ENCODE measurements at regions not wholly inside any gene's neighbourhood (a gene's known extent, or its start where the extent isn't known, plus 50 kb on each side); places are given as distances from the start of the nearest gene placed in this dataset.

DNA sequence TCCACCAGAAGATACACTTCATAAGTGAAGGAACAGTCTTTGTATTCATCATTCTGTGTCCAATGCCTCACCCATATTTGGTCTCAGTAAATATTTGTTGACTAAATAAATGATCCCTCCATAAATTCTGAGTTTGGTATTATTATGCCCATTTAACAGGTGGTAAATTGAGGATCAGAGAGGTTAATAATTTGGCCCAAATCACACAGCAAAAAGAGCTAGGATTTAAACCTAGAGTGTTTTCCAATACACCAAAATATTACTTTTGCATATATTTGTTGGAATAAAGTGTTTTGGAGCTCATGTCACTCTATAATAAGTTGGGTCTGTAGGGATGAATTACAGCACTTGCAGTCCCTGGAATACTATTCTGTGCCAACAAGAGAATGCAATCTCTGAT is 470.3 kb downstream of the ARHGEF28 start:
- Histone ChIP-seq H3K4me2 (ENCODE audit: low read length) (no peak overlapping the region), H3K79me2 (ENCODE audit: insufficient read depth, low read length) (no peaks in the 10 kb centered on the region), H3K9me3 (ENCODE audit: control insufficient read depth in 1 of 2, insufficient read depth in 1 of 2, low read depth in 1 of 2, low read length in 2 of 2) (no peaks in the 10 kb centered on the region), H3K27ac (ENCODE audit: low read depth, low read length) (no peak overlapping the region), H3K9ac (ENCODE audit: low read length) (no peak overlapping the region), H3K4me1 (ENCODE audit: control insufficient read depth in 1 of 2, insufficient read depth in 2 of 2, low read length in 2 of 2) (no peaks in the 10 kb centered on the region), H3K9me2 (ENCODE audit: insufficient read depth) (no peaks in the 10 kb centered on the region), H3K36me3 (ENCODE audit: control insufficient read depth in 1 of 2, insufficient read depth in 2 of 2, low read length in 2 of 2) (no peaks in the 10 kb centered on the region), H3K27me3 (ENCODE audit: insufficient read depth, low read length) (no peaks in the 10 kb centered on the region), H3K4me3 (replicated peaks in 1 of 2; ENCODE audit: low read depth in 1 of 2, low read length in 2 of 2) (no peak overlapping the region), H2AFZ (ENCODE audit: low read depth, low read length, poor library complexity, severe bottlenecking) (no peak overlapping the region), H4K20me1 (ENCODE audit: insufficient read depth) (no peaks in the 10 kb centered on the region)
- ChIA-PET CTCF (no interaction called here), POLR2A (no interaction called here), RAD21 (ENCODE audit: low non-redundant PET in 1 of 2, low total read pairs in 2 of 2, uncharacterized antibody in 2 of 2, unreplicated experiment in 2 of 2) (no interaction called here)
- ATAC-seq, result no peak
- DNase-seq (ENCODE audit: low read depth, low spot score), result no peak
- BruUV-seq (replicated peaks), result no TSS peak
- TF ChIP-seq, protein P1, sequence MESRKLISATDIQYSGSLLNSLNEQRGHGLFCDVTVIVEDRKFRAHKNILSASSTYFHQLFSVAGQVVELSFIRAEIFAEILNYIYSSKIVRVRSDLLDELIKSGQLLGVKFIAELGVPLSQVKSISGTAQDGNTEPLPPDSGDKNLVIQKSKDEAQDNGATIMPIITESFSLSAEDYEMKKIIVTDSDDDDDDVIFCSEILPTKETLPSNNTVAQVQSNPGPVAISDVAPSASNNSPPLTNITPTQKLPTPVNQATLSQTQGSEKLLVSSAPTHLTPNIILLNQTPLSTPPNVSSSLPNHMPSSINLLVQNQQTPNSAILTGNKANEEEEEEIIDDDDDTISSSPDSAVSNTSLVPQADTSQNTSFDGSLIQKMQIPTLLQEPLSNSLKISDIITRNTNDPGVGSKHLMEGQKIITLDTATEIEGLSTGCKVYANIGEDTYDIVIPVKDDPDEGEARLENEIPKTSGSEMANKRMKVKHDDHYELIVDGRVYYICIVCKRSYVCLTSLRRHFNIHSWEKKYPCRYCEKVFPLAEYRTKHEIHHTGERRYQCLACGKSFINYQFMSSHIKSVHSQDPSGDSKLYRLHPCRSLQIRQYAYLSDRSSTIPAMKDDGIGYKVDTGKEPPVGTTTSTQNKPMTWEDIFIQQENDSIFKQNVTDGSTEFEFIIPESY (IDR thresholded peaks at IDR 0.05; ENCODE audit: extremely low read depth, insufficient replicate concordance, low read length), result no peak
- TF ChIP-seq CBX3 (IDR thresholded peaks at IDR 0.05; ENCODE audit: low read depth) (no peak), YY1 (IDR thresholded peaks at IDR 0.05; ENCODE audit: extremely low read depth, insufficient replicate concordance, low read depth, low read length) (no peak)
- intact Hi-C loops (cut with micrococcal nuclease), result no loop called here

DNA sequence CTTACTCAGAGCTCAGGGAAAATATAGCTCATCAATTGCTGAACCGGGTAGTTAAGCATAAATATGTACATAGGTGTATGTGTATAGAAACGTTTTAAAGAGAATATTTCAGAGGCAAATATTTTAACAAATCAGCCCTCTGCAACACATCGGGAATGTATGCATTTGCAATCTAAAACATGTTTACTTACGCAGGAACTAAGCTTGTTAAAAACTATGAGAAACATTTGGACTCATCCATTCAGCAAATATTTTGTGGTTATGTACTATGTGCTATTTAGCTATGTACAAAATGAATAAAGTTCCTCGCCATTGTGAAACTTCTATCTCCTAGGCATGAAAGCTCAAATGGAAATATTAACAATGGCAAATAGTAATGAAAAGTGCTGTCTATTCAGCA is 469.9 kb downstream of the ARHGEF28 start:
- H3K4me1 ChIP-seq (ENCODE audit: control insufficient read depth in 1 of 2, insufficient read depth in 2 of 2, low read length in 2 of 2), result no peaks in the 10 kb centered on the region
- H3K9me2 ChIP-seq (ENCODE audit: insufficient read depth), result no peaks in the 10 kb centered on the region
- DNase-seq (ENCODE audit: low read depth, low spot score) (no peak), ATAC-seq (no peak)
- H3K9ac ChIP-seq (ENCODE audit: low read length), result no peak overlapping the region
- CTCF ChIA-PET, result no interaction called here
- H3K4me2 ChIP-seq (ENCODE audit: low read length), result no peak overlapping the region
- intact Hi-C loops (cut with micrococcal nuclease), result no loop called here
- no peaks in the 10 kb centered on the region for H3K36me3 ChIP-seq (ENCODE audit: control insufficient read depth in 1 of 2, insufficient read depth in 2 of 2, low read length in 2 of 2)
- no TSS peak for BruUV-seq (replicated peaks)
- no peaks in the 10 kb centered on the region for H3K79me2 ChIP-seq (ENCODE audit: insufficient read depth, low read length)
- no peak overlapping the region for H3K4me3 ChIP-seq (replicated peaks in 1 of 2; ENCODE audit: low read depth in 1 of 2, low read length in 2 of 2)
- no peaks in the 10 kb centered on the region for H4K20me1 ChIP-seq (ENCODE audit: insufficient read depth)
- H3K27me3 ChIP-seq (ENCODE audit: insufficient read depth, low read length), result no peaks in the 10 kb centered on the region
- POLR2A ChIA-PET, result no interaction called here
- no peak overlapping the region for H3K27ac ChIP-seq (ENCODE audit: low read depth, low read length)
- RAD21 ChIA-PET (ENCODE audit: low non-redundant PET in 1 of 2, low total read pairs in 2 of 2, uncharacterized antibody in 2 of 2, unreplicated experiment in 2 of 2), result no interaction called here
- H2AFZ ChIP-seq (ENCODE audit: low read depth, low read length, poor library complexity, severe bottlenecking), result no peak overlapping the region
- H3K9me3 ChIP-seq (ENCODE audit: control insufficient read depth in 1 of 2, insufficient read depth in 1 of 2, low read depth in 1 of 2, low read length in 2 of 2), result no peaks in the 10 kb centered on the region
- TF ChIP-seq CEBPB (IDR thresholded peaks at IDR 0.05; ENCODE audit: low read depth), result no peak
- no peak for TF ChIP-seq EGR1 (IDR thresholded peaks at IDR 0.05; ENCODE audit: low read depth)
- no peak for TF ChIP-seq SRF (IDR thresholded peaks at IDR 0.05; ENCODE audit: low read depth)
- TF ChIP-seq ZNF274 (IDR thresholded peaks at IDR 0.05; ENCODE audit: low read depth, low read length), result no peak
- TF ChIP-seq, protein P2, sequence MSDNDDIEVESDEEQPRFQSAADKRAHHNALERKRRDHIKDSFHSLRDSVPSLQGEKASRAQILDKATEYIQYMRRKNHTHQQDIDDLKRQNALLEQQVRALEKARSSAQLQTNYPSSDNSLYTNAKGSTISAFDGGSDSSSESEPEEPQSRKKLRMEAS (IDR thresholded peaks at IDR 0.05), result no peak
- no peak for TF ChIP-seq POLR2AphosphoS5 (IDR thresholded peaks at IDR 0.05; ENCODE audit: low read depth, low read length)
- no peak for TF ChIP-seq ELF1 (IDR thresholded peaks at IDR 0.05; ENCODE audit: borderline replicate concordance, low read depth)
- TF ChIP-seq JUND (IDR thresholded peaks at IDR 0.05), result no peak
- TF ChIP-seq, protein P1 (IDR thresholded peaks at IDR 0.05; ENCODE audit: extremely low read depth, insufficient replicate concordance, low read length), result no peak
- no peak for TF ChIP-seq SP1 (IDR thresholded peaks at IDR 0.05; ENCODE audit: low read depth)
- TF ChIP-seq, protein P3, sequence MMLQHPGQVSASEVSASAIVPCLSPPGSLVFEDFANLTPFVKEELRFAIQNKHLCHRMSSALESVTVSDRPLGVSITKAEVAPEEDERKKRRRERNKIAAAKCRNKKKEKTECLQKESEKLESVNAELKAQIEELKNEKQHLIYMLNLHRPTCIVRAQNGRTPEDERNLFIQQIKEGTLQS (IDR thresholded peaks at IDR 0.05), result no peak
- no peak for TF ChIP-seq ZFX (IDR thresholded peaks at IDR 0.05)
- no peak for TF ChIP-seq TCF7L2 (IDR thresholded peaks at IDR 0.05; ENCODE audit: borderline replicate concordance, extremely low read depth, insufficient read depth, insufficient read length)
- no peak for TF ChIP-seq EZH2phosphoT487 (IDR thresholded peaks at IDR 0.05; ENCODE audit: borderline replicate concordance)
- no peak for TF ChIP-seq YY1 (IDR thresholded peaks at IDR 0.05; ENCODE audit: extremely low read depth, insufficient replicate concordance, low read depth, low read length)
